Progenitor cell of endocrine pancreas (in vitro differentiated cells): ENCODE measurements at regions not wholly inside any gene's neighbourhood (a gene's known extent, or its start where the extent isn't known, plus 50 kb on each side); places are given as distances from the start of the nearest gene placed in this dataset.

Experiments
- DNase-seq: peaks from one replicate; pipeline ENCODE4 v3.0.0; 2021; ENCODE audit warnings: low spot score; ENCODE audit not compliant: unreplicated experiment
- H3K27ac Mint-ChIP-seq: 2 replicates; pipeline ENCODE4 v1.8.0; 2021; ENCODE audit warnings: mild to moderate bottlenecking, moderate library complexity, mixed read lengths
- H3K27me3 Mint-ChIP-seq: 2 replicates; pipeline ENCODE4 v1.8.0; 2021; ENCODE audit warnings: mixed read lengths
- H3K36me3 Mint-ChIP-seq: 2 replicates; pipeline ENCODE4 v1.8.0; 2022; ENCODE audit warnings: mixed read lengths; ENCODE audit not compliant: insufficient read depth
- H3K4me1 Mint-ChIP-seq: 2 replicates; pipeline ENCODE4 v1.8.0; 2021; ENCODE audit warnings: low read depth, mixed read lengths
- H3K4me3 Mint-ChIP-seq: 2 replicates; pipeline ENCODE4 v1.8.0; 2021; ENCODE audit warnings: low read depth, mild to moderate bottlenecking, moderate library complexity, mixed read lengths
- H3K9me3 Mint-ChIP-seq: 2 replicates; pipeline ENCODE4 v1.8.0; 2021; ENCODE audit warnings: low read depth, mixed read lengths
- TF ChIP-seq, protein P1 (sequence below): fragments of 200-600 bp; sonication (generic); IDR thresholded peaks from one replicate; pipeline ENCODE4 v1.5.0; 2021; ENCODE audit warnings: antibody characterized with exemption, mild to moderate bottlenecking; ENCODE audit not compliant: unreplicated experiment

GRCh38 chr15:25624504-25625177 lies 185.8 kb upstream of the UBE3A start:
- TF ChIP-seq, protein P1, sequence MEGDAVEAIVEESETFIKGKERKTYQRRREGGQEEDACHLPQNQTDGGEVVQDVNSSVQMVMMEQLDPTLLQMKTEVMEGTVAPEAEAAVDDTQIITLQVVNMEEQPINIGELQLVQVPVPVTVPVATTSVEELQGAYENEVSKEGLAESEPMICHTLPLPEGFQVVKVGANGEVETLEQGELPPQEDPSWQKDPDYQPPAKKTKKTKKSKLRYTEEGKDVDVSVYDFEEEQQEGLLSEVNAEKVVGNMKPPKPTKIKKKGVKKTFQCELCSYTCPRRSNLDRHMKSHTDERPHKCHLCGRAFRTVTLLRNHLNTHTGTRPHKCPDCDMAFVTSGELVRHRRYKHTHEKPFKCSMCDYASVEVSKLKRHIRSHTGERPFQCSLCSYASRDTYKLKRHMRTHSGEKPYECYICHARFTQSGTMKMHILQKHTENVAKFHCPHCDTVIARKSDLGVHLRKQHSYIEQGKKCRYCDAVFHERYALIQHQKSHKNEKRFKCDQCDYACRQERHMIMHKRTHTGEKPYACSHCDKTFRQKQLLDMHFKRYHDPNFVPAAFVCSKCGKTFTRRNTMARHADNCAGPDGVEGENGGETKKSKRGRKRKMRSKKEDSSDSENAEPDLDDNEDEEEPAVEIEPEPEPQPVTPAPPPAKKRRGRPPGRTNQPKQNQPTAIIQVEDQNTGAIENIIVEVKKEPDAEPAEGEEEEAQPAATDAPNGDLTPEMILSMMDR, result no peak
- Mint-ChIP-seq H3K9me3 (peaks cover 15% of the 10 kb centered on the region), H3K27ac (no peak overlapping the region), H3K36me3 (peaks cover 1% of the 10 kb centered on the region), H3K4me1 (peaks cover 3% of the 10 kb centered on the region), H3K27me3 (no peaks in the 10 kb centered on the region), H3K4me3 (no peak overlapping the region)
- no peak for DNase-seq

DNA sequence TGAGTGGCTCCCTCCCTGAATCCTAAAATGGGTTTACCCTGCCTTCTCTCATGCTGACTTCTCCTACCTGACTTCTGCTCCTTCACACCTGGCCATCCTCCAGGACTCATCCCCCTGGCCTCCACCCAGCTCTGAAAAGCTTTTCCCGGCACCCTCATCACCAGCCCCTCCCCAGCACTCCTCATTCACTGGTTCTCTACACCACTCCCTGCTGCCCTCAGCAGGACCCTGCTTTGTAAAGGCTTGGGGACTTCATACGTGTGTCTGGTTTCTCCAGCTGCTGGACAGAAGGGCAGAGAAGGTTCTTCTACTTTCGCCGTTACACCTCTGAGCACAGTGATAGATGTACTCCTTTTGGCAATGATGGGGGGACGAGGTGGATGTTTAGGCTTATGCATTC lies 184.9 kb upstream of the UBE3A start:
- no peak overlapping the region for H3K27ac Mint-ChIP-seq
- peaks cover 3% of the 10 kb centered on the region for H3K4me1 Mint-ChIP-seq
- H3K36me3 Mint-ChIP-seq, result no peaks in the 10 kb centered on the region
- TF ChIP-seq, protein P1, result no peak
- no peak overlapping the region for H3K4me3 Mint-ChIP-seq
- H3K27me3 Mint-ChIP-seq, result no peaks in the 10 kb centered on the region
- peaks cover 7% of the 10 kb centered on the region for H3K9me3 Mint-ChIP-seq
- no peak for DNase-seq

DNA sequence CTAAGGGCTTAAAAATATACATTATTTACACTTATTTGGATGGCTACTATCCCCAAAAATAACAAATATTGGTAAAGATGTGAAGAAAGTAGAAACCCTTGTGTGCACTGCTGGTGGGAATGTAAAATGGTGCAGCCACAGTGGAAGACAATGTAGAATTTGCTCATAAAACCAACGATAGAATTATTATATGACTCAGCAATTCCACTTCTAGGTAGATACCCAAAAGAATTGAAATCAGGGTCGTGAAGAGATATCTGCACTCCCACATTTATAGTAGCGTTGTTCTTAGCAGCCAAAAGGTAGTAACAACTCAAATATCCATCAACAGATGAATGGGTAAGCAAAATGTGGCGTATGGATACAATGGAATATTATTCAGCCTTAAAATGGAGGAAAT lies 181.6 kb upstream of the UBE3A start:
- TF ChIP-seq, protein P1, result no peak
- no peaks in the 10 kb centered on the region for H3K36me3 Mint-ChIP-seq
- no peak overlapping the region for H3K27ac Mint-ChIP-seq
- H3K27me3 Mint-ChIP-seq, result no peaks in the 10 kb centered on the region
- DNase-seq, result no peak
- no peaks in the 10 kb centered on the region for H3K9me3 Mint-ChIP-seq
- H3K4me3 Mint-ChIP-seq, result no peak overlapping the region
- no peaks in the 10 kb centered on the region for H3K4me1 Mint-ChIP-seq

- no peak overlapping the region for H3K27ac Mint-ChIP-seq
- no peaks in the 10 kb centered on the region for H3K9me3 Mint-ChIP-seq
- no peak for DNase-seq
- H3K36me3 Mint-ChIP-seq, result no peaks in the 10 kb centered on the region
- no peaks in the 10 kb centered on the region for H3K27me3 Mint-ChIP-seq
- H3K4me3 Mint-ChIP-seq, result no peak overlapping the region
- H3K4me1 Mint-ChIP-seq, result no peaks in the 10 kb centered on the region
- TF ChIP-seq, protein P1, result no peak
Measured at GRCh38 chr15:25619761-25620160, 180.9 kb upstream of the UBE3A start.

DNA sequence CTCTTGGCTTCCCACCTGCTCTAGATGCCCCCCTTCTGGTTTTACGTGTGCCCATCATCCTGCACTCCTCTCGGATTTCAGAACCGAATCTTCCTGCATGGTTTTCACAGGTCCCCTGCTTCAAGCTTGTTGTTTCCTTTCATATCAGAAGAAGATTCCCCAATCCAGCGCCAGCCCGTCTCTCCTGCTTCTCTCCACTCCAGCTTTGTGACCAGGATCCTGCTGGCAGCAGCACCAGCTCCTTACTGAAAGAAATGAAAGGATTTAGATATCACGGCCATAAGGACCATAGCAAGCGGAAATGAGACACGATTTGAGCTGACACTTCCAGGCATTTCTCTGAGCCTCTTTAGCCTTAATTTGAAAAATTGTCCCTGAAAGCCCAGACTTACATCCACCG lies 180.3 kb upstream of the UBE3A start:
- no peak for DNase-seq
- Mint-ChIP-seq H3K27me3 (no peaks in the 10 kb centered on the region), H3K4me1 (no peaks in the 10 kb centered on the region), H3K9me3 (no peaks in the 10 kb centered on the region), H3K36me3 (no peaks in the 10 kb centered on the region), H3K27ac (no peak overlapping the region), H3K4me3 (no peak overlapping the region)
- TF ChIP-seq, protein P1, result no peak
